ENCODE measurements at regions not wholly inside any gene's neighbourhood (a gene's known extent, or its start where the extent isn't known, plus 50 kb on each side); places are given as distances from the start of the nearest gene placed in this dataset.

- TF ChIP-seq GATA3 (IDR thresholded peaks at IDR 0.05; ENCODE audit: low read depth, low read length), result no peak
- TF ChIP-seq GATA2 (IDR thresholded peaks at IDR 0.05; ENCODE audit: low read depth, low read length), result no peak
Observed at GRCh38 chr4:126087101-126087500, 772.3 kb downstream of the FAT4 start.

GRCh38 chr4:126097155-126097799 lies 782.5 kb downstream of the FAT4 start:
- TF ChIP-seq GATA2 (IDR thresholded peaks at IDR 0.05; ENCODE audit: low read depth, low read length) (no peak), GATA3 (IDR thresholded peaks at IDR 0.05; ENCODE audit: low read depth, low read length) (no peak)

GRCh38 chr4:126106658-126107057 lies 791.9 kb downstream of the FAT4 start:
- TF ChIP-seq GATA3 (IDR thresholded peaks at IDR 0.05; ENCODE audit: low read depth, low read length) (no peak), GATA2 (IDR thresholded peaks at IDR 0.05; ENCODE audit: low read depth, low read length) (no peak)

GRCh38 chr4:126109836-126110235 lies 795.1 kb downstream of the FAT4 start:
- no peak for TF ChIP-seq GATA2 (IDR thresholded peaks at IDR 0.05; ENCODE audit: low read depth, low read length)
- no peak for TF ChIP-seq GATA3 (IDR thresholded peaks at IDR 0.05; ENCODE audit: low read depth, low read length)

- no peak for TF ChIP-seq GATA2 (IDR thresholded peaks at IDR 0.05; ENCODE audit: low read depth, low read length)
- no peak for TF ChIP-seq GATA3 (IDR thresholded peaks at IDR 0.05; ENCODE audit: low read depth, low read length)
Observed at GRCh38 chr4:126113058-126113457, 798.3 kb downstream of the FAT4 start.

- TF ChIP-seq GATA2 (IDR thresholded peaks at IDR 0.05; ENCODE audit: low read depth, low read length), result no peak
Observed at GRCh38 chr4:126123611-126124325, 809.0 kb downstream of the FAT4 start.

GRCh38 chr4:126124818-126125217 lies 810.1 kb downstream of the FAT4 start:
- TF ChIP-seq GATA3 (IDR thresholded peaks at IDR 0.05; ENCODE audit: low read depth, low read length), result no peak
- TF ChIP-seq GATA2 (IDR thresholded peaks at IDR 0.05; ENCODE audit: low read depth, low read length), result no peak

- TF ChIP-seq GATA2 (IDR thresholded peaks at IDR 0.05; ENCODE audit: low read depth, low read length) (no peak), GATA3 (IDR thresholded peaks at IDR 0.05; ENCODE audit: low read depth, low read length) (no peak)
Observed at GRCh38 chr4:126130215-126130614, 815.5 kb downstream of the FAT4 start.

- TF ChIP-seq GATA2 (IDR thresholded peaks at IDR 0.05; ENCODE audit: low read depth, low read length), result no peak
- TF ChIP-seq GATA3 (IDR thresholded peaks at IDR 0.05; ENCODE audit: low read depth, low read length), result no peak
Observed at GRCh38 chr4:126136922-126137781, 822.4 kb downstream of the FAT4 start.

GRCh38 chr4:126137782-126138170 lies 823.0 kb downstream of the FAT4 start:
- TF ChIP-seq GATA3 (IDR thresholded peaks at IDR 0.05; ENCODE audit: low read depth, low read length), result no peak
- no peak for TF ChIP-seq GATA2 (IDR thresholded peaks at IDR 0.05; ENCODE audit: low read depth, low read length)

GRCh38 chr4:126144543-126145237 lies 829.9 kb downstream of the FAT4 start:
- TF ChIP-seq GATA3 (IDR thresholded peaks at IDR 0.05; ENCODE audit: low read depth, low read length) (no peak), GATA2 (IDR thresholded peaks at IDR 0.05; ENCODE audit: low read depth, low read length) (no peak)

GRCh38 chr4:126168484-126168883 lies 853.7 kb downstream of the FAT4 start:
- TF ChIP-seq GATA3 (IDR thresholded peaks at IDR 0.05; ENCODE audit: low read depth, low read length) (no peak), GATA2 (IDR thresholded peaks at IDR 0.05; ENCODE audit: low read depth, low read length) (no peak)

- TF ChIP-seq GATA2 (IDR thresholded peaks at IDR 0.05; ENCODE audit: low read depth, low read length) (no peak), GATA3 (IDR thresholded peaks at IDR 0.05; ENCODE audit: low read depth, low read length) (no peak)
Observed at GRCh38 chr4:126172126-126172525, 857.4 kb downstream of the FAT4 start.

- TF ChIP-seq GATA3 (IDR thresholded peaks at IDR 0.05; ENCODE audit: low read depth, low read length), result no peak
- no peak for TF ChIP-seq GATA2 (IDR thresholded peaks at IDR 0.05; ENCODE audit: low read depth, low read length)
Observed at GRCh38 chr4:126174627-126175026, 859.9 kb downstream of the FAT4 start.

Measured in SH-SY5Y (cell line).